ENCODE measurements at regions not wholly inside any gene's neighbourhood (a gene's known extent, or its start where the extent isn't known, plus 50 kb on each side); places are given as distances from the start of the nearest gene placed in this dataset.

DNA sequence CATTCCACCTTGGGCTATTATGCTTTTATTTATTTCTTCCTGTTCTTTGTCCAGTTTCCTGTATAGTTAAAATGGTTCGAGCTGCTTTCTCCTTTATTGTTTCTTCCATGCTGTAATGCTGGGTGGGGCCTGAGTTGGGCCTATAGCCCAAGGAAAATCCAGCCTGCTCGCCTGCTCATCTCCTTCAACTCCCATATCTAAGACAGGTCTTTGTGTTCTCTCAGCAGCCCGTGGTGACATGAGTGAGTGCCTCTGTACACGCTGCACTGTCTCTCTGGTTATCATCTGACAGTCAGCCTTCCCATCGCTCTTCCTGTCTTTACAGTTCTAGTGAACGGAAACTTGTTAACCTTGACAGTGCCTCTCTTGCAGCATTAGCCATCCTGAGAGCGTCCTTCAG lies 221.9 kb upstream of the SLC10A2 start:
- no peak overlapping the region for H3K4me3 ChIP-seq (ENCODE audit: low read depth, low read length)
- in situ Hi-C loops (cut with HindIII; ENCODE audit: low sequenced_read_pairs), result no loop called here
- TF ChIP-seq, protein P1, sequence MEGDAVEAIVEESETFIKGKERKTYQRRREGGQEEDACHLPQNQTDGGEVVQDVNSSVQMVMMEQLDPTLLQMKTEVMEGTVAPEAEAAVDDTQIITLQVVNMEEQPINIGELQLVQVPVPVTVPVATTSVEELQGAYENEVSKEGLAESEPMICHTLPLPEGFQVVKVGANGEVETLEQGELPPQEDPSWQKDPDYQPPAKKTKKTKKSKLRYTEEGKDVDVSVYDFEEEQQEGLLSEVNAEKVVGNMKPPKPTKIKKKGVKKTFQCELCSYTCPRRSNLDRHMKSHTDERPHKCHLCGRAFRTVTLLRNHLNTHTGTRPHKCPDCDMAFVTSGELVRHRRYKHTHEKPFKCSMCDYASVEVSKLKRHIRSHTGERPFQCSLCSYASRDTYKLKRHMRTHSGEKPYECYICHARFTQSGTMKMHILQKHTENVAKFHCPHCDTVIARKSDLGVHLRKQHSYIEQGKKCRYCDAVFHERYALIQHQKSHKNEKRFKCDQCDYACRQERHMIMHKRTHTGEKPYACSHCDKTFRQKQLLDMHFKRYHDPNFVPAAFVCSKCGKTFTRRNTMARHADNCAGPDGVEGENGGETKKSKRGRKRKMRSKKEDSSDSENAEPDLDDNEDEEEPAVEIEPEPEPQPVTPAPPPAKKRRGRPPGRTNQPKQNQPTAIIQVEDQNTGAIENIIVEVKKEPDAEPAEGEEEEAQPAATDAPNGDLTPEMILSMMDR (IDR thresholded peaks at IDR 0.05; ENCODE audit: low read depth, low read length), result no peak
- no peak for DNase-seq (ENCODE audit: low read depth, low spot score)

DNA sequence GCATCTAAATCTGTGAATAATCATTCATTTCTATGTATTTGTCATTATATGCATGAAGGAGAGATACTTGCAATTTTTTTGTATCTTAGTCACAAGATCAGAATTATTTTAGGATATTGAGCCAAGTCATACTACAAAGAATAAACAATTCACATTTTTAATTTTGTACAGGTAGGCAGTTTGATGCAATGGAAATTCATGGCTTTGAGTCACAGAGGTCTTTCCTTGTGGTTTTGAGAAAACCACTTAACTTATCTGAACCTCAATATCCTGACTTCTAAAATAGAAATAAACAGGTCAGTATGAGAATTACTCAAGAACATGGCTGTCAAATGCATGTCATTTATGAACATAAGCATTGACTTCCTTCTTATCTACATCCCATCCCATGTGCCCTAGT lies 221.4 kb upstream of the SLC10A2 start:
- TF ChIP-seq, protein P1 (IDR thresholded peaks at IDR 0.05; ENCODE audit: low read depth, low read length), result no peak
- DNase-seq (ENCODE audit: low read depth, low spot score), result peak; percentile 56
- no peak overlapping the region for H3K4me3 ChIP-seq (ENCODE audit: low read depth, low read length)
- in situ Hi-C loops (cut with HindIII; ENCODE audit: low sequenced_read_pairs), result no loop called here

DNA sequence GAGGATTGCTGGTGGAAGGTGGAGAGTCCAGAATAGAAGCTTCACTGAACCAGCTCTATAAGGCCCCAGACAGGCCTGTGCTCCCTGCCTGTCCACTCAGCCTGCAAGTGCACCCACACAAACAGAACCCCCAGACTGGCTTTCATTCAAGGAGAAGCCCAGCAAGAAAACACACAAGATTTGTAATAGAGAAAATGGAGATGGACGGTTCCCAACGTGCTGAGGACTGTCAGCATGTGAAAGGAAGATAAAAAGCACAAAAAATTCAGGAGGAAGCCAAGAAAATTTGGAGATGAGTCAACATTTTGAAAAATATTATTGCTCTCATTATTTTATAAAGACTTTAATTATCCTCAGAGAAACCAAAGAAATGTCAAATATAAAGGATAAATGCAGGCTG lies 218.2 kb upstream of the SLC10A2 start:
- in situ Hi-C loops (cut with HindIII; ENCODE audit: low sequenced_read_pairs), result no loop called here
- DNase-seq (ENCODE audit: low read depth, low spot score), result no peak
- no peak overlapping the region for H3K4me3 ChIP-seq (ENCODE audit: low read depth, low read length)
- TF ChIP-seq, protein P1 (IDR thresholded peaks at IDR 0.05; ENCODE audit: low read depth, low read length), result no peak

DNA sequence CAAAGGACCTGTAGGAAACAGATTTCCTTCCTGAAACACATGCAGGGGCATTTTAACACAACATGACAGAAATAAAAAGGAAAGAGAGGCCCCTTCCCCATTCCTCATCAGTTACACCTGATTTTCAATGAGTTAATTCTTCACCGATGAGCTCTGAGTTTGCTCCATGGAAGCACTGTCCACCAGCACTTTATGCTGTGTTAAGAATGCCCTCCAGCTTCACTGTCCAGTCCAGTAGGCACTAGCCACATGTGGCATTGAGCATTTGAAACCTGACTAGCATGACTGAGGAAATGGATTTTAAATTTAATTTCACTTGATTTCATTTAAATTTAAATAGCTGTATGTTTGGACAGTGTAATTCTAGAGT lies 217.2 kb upstream of the SLC10A2 start:
- TF ChIP-seq, protein P1 (IDR thresholded peaks at IDR 0.05; ENCODE audit: low read depth, low read length), result no peak
- DNase-seq (ENCODE audit: low read depth, low spot score), result no peak
- in situ Hi-C loops (cut with HindIII; ENCODE audit: low sequenced_read_pairs), result no loop called here
- no peak overlapping the region for H3K4me3 ChIP-seq (ENCODE audit: low read depth, low read length)

DNA sequence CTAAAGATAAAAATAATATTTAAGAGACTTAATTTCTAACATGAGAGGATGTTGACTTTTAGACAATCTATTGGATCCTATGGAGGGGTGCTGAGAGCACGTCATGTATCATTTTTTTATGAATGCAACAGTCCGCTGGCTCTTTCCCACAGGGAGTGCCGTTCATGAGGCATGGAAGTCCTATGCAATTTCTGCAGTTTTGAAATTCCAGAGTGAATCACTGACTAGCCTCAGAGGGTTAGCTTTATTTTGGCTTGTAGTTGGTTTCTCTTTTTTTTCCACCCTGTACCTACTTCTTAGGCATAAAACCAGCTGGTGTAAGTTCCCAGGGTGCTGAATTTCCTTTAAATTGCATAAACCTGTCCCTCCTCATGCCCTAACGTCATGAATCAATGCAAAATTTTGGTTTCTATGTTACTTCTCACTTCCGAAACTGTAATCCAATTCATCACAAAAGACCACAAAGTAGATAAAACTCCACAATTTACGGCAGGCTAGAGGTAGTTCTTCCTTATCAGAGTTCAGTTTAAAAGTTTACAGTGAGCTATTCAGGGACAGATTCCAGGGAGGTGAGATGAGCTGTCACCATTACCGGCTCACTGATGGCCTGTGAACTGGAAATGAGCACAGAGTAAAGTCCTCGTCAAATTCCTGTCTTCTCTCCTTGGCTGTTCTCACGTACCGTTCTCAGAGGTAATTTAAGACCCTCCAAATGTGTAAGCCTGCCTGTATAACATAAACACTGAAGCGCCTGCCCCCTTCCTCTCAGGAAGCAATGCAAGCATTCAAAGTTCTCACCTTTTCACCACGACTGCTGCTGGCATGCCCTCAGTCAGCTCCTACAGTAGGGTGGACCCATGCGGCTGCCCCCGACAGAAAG lies 216.6 kb upstream of the SLC10A2 start:
- DNase-seq (ENCODE audit: low read depth, low spot score), result peak; percentile 93
- TF ChIP-seq, protein P1 (IDR thresholded peaks at IDR 0.05; ENCODE audit: low read depth, low read length), result no peak

DNA sequence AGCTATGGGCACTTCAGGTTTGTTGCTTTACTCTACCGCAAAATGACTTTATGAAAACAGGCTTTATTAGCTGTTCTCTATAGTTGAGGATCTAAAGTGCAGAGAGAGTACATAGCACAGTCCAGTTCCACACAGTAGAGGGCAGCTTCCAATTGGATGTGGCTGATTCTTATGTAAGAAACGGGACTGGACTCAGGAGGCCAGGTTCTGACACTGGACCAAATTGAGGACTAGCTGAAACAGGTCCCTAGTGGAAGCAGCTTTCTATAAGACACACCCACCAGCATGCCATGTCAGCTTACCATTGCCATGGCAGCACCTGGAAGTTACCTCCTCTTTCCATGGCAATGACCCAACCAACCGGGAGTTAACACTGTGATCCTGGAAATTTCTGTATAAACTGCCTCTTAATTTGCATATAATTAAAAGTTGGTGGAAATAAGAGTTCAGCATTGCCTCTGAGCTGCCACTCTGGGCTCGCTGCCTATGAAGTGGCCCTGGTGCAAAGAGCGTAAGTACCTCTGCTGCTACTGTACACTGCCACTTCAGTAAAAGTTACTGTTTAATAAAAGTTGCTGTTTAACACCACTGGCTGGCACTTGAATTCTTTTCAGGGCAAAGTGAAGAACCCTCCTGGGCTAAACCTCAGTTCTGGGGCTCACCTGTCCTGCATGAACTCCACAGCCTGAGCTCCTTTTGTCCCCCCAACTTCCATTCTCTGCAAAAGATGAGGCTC lies 211.9 kb upstream of the SLC10A2 start:
- H3K4me3 ChIP-seq (ENCODE audit: low read depth, low read length), result no peak overlapping the region
- TF ChIP-seq, protein P1 (IDR thresholded peaks at IDR 0.05; ENCODE audit: low read depth, low read length), result no peak
- no peak for DNase-seq (ENCODE audit: low read depth, low spot score)
- in situ Hi-C loops (cut with HindIII; ENCODE audit: low sequenced_read_pairs), result no loop called here

More for the DNA sequence above, 216.6 kb upstream of the SLC10A2 start:
- in situ Hi-C loops (cut with HindIII; ENCODE audit: low sequenced_read_pairs), result no loop called here
- H3K4me3 ChIP-seq (ENCODE audit: low read depth, low read length), result peak overlapping the region; percentile 17

Data from astrocyte of the spinal cord (primary cell).